Thyroid gland (tissue), 4 donors: ENCODE measurements at regions not wholly inside any gene's neighbourhood (a gene's known extent, or its start where the extent isn't known, plus 50 kb on each side); places are given as distances from the start of the nearest gene placed in this dataset.

Experiments
- DNase-seq, 2 donors: peaks; one replicate each; pipeline ENCODE4 v3.0.0-alpha.2; 2019
- H3K27ac ChIP-seq, 3 donors: fragments of 200-600 bp; sonication (generic); 1 replicate in 2 of 3; 2 replicates in 1 of 3; pipeline ENCODE4 v1.5.1; 2016 to 2019; ENCODE audit warnings: mild to moderate bottlenecking in 1 of 3, moderate library complexity in 1 of 3
- H3K27me3 ChIP-seq: fragments of 200-600 bp; sonication (generic); one replicate; pipeline ENCODE4 v1.5.1; 2019
- H3K36me3 ChIP-seq, 2 donors: fragments of 200-600 bp; sonication (generic); one replicate each; pipeline ENCODE4 v1.5.1; 2016 to 2019
- H3K4me1 ChIP-seq, 2 donors: fragments of 200-600 bp; sonication (generic); one replicate each; pipeline ENCODE4 v1.5.1; 2017 to 2019
- H3K4me3 ChIP-seq, 3 donors: fragments of 200-600 bp; sonication (generic); replicated peaks in 1 of 3; 1 replicate in 2 of 3; 2 replicates in 1 of 3; pipeline ENCODE4 v1.5.1; 2016; ENCODE audit warnings: mild to moderate bottlenecking in 1 of 3
- H3K9me3 ChIP-seq: fragments of 200-600 bp; sonication (generic); one replicate; pipeline ENCODE4 v1.5.1; 2017
- CTCF ChIP-seq, 6 experiments: fragments of 200-600 bp in 3 of 6; fragments of 450-650 bp in 3 of 6; sonication (generic) in 3 of 6; IDR thresholded peaks; one replicate each; pipeline ENCODE4 v1.5.1; 2016 to 2019; ENCODE audit warnings: antibody characterized with exemption in 6 of 6, mild to moderate bottlenecking in 2 of 6, inconsistent platforms in 1 of 6, moderate library complexity in 1 of 6
- POLR2A ChIP-seq, 2 donors: fragments of 450-650 bp; IDR thresholded peaks; one replicate each; pipeline ENCODE4 v1.6.1; 2017; ENCODE audit warnings: antibody characterized with exemption in 2 of 2, mild to moderate bottlenecking in 2 of 2, moderate library complexity in 1 of 2
- WGBS, 2 donors: methylation state at CpG; one replicate each; pipeline ENCODE4 v1.1.5; 2017; 5-methylcytosine and 5-hydroxymethylcytosine counted together
- intact Hi-C: fragments of 100-400 bp; cut with DNase I; formaldehyde crosslinking; loops from one replicate; pipeline ENCODE4 v1.15.1; 2023

- H3K27me3 ChIP-seq = no peaks in the 10 kb centered on the region
- no peaks in the 10 kb centered on the region for H3K36me3 ChIP-seq
- H3K4me1 ChIP-seq = no peaks in the 10 kb centered on the region
- TF ChIP-seq CTCF (IDR thresholded peaks at IDR 0.05) = no peak
- TF ChIP-seq POLR2A (IDR thresholded peaks at IDR 0.05) = no peak
- no peaks in the 10 kb centered on the region for H3K9me3 ChIP-seq
- intact Hi-C loops = no loop called here
- H3K27ac ChIP-seq = no peak overlapping the region
- no peak for DNase-seq
- no peak overlapping the region for H3K4me3 ChIP-seq
These were observed 1201.0 kb upstream of the SORCS1 start for GRCh38 chr10:108365541-108365940.

GRCh38 chr10:108363576-108363975, 1199.1 kb upstream of the SORCS1 start:
- no peaks in the 10 kb centered on the region for H3K36me3 ChIP-seq
- no peak overlapping the region for H3K27ac ChIP-seq
- TF ChIP-seq CTCF (IDR thresholded peaks at IDR 0.05) (no peak), POLR2A (IDR thresholded peaks at IDR 0.05) (no peak)
- DNase-seq = no peak
- WGBS, 2 donors = 82 to 89% methylated on average over 4 of the region's 4 CpGs
- no peaks in the 10 kb centered on the region for H3K4me1 ChIP-seq
- no peak overlapping the region for H3K4me3 ChIP-seq
- no peaks in the 10 kb centered on the region for H3K27me3 ChIP-seq
- no peaks in the 10 kb centered on the region for H3K9me3 ChIP-seq
- intact Hi-C loops = no loop called here

GRCh38 chr10:108362961-108363360, 1198.5 kb upstream of the SORCS1 start:
- DNase-seq = no peak
- 94 to 98% methylated on average over 1 of the region's 1 CpG for WGBS, 2 donors
- Histone ChIP-seq H3K27ac (no peak overlapping the region), H3K4me1 (no peaks in the 10 kb centered on the region), H3K36me3 (no peaks in the 10 kb centered on the region), H3K27me3 (no peaks in the 10 kb centered on the region), H3K4me3 (no peak overlapping the region), H3K9me3 (no peaks in the 10 kb centered on the region)
- TF ChIP-seq POLR2A (IDR thresholded peaks at IDR 0.05) = no peak
- no peak for TF ChIP-seq CTCF (IDR thresholded peaks at IDR 0.05)
- intact Hi-C loops = no loop called here

- intact Hi-C loops = no loop called here
- Histone ChIP-seq H3K4me1 (no peaks in the 10 kb centered on the region), H3K4me3 (no peak overlapping the region), H3K9me3 (no peaks in the 10 kb centered on the region), H3K27me3 (no peaks in the 10 kb centered on the region), H3K27ac (no peak overlapping the region), H3K36me3 (no peaks in the 10 kb centered on the region)
- 35 to 51% methylated on average over 2 of the region's 2 CpGs for WGBS, 2 donors
- no peak for DNase-seq
- TF ChIP-seq CTCF (IDR thresholded peaks at IDR 0.05) (no peak), POLR2A (IDR thresholded peaks at IDR 0.05) (no peak)
These were observed 1197.8 kb upstream of the SORCS1 start for GRCh38 chr10:108362296-108362695.

- Histone ChIP-seq H3K4me1 (no peaks in the 10 kb centered on the region), H3K27ac (no peak overlapping the region), H3K36me3 (no peaks in the 10 kb centered on the region), H3K4me3 (no peak overlapping the region), H3K9me3 (no peaks in the 10 kb centered on the region), H3K27me3 (no peaks in the 10 kb centered on the region)
- TF ChIP-seq CTCF (IDR thresholded peaks at IDR 0.05) (no peak), POLR2A (IDR thresholded peaks at IDR 0.05) (no peak)
- 56 to 62% methylated on average over 2 of the region's 2 CpGs for WGBS, 2 donors
- intact Hi-C loops = no loop called here
- no peak for DNase-seq
These were observed 1195.7 kb upstream of the SORCS1 start for GRCh38 chr10:108360187-108360586.
